ENCODE measurements at regions not wholly inside any gene's neighbourhood (a gene's known extent, or its start where the extent isn't known, plus 50 kb on each side); places are given as distances from the start of the nearest gene placed in this dataset.
"Not testable (repeated sequence)": the region's sequence is repeated elsewhere in the genome, so short reads cannot be mapped to it uniquely, and the experiment has no call there.

DNA sequence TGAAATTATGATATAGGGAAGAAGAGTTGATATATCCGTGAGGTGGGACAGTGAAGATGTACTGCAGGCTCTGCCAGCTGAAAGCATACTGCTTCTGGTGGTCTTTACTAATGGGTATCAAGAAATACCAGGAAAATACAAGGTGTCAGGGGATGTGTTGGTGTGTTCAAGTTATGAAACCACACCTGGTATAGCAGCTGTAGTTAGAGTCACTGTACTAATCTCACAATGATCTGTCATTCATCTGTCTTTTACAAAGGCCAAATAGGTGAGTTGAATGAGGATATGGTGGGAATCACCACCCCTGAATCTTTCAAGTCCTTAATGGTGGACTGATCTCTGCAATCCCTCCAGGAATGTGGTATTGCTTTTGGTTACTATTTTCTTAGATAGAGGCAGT lies 152.7 kb downstream of the NFKBIZ start:
- FAIRE-seq (no peak), DNase-seq (ENCODE audit: low read depth) (no peak)
- Histone ChIP-seq H3K36me3 (ENCODE audit: control insufficient read depth, insufficient read depth, low read length) (no peaks in the 10 kb centered on the region), H3K27me3 (ENCODE audit: control insufficient read depth, insufficient read depth, low read length) (no peaks in the 10 kb centered on the region), H3K4me3 (ENCODE audit: low read depth, low read length) (no peak overlapping the region)
- TF ChIP-seq, protein P1, sequence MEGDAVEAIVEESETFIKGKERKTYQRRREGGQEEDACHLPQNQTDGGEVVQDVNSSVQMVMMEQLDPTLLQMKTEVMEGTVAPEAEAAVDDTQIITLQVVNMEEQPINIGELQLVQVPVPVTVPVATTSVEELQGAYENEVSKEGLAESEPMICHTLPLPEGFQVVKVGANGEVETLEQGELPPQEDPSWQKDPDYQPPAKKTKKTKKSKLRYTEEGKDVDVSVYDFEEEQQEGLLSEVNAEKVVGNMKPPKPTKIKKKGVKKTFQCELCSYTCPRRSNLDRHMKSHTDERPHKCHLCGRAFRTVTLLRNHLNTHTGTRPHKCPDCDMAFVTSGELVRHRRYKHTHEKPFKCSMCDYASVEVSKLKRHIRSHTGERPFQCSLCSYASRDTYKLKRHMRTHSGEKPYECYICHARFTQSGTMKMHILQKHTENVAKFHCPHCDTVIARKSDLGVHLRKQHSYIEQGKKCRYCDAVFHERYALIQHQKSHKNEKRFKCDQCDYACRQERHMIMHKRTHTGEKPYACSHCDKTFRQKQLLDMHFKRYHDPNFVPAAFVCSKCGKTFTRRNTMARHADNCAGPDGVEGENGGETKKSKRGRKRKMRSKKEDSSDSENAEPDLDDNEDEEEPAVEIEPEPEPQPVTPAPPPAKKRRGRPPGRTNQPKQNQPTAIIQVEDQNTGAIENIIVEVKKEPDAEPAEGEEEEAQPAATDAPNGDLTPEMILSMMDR (IDR thresholded peaks at IDR 0.05; ENCODE audit: insufficient read depth, low read length, severe bottlenecking): no peak

DNA sequence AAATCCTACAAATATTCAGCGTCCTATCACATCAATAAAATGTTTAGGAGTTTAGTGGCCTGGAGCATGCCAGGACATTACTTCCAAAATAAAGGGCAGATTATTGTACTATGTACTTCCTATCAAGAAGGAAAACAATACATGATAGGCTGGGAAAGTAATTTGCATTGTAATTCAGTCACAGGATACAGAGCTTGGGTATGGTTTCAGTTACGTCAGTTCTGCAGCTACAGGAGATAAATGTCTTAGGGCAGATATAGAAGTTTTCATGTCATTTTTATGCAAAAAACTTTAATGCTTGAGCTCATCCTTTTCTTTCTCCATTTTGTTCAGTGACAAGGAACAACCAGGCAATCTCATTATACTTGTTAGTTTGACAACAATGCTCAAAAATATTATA lies 155.2 kb downstream of the NFKBIZ start:
- Histone ChIP-seq H3K27me3 (ENCODE audit: control insufficient read depth, insufficient read depth, low read length) (no peaks in the 10 kb centered on the region), H3K4me3 (ENCODE audit: low read depth, low read length) (no peak overlapping the region), H3K36me3 (ENCODE audit: control insufficient read depth, insufficient read depth, low read length) (no peaks in the 10 kb centered on the region)
- TF ChIP-seq, protein P1 (IDR thresholded peaks at IDR 0.05; ENCODE audit: insufficient read depth, low read length, severe bottlenecking): no peak
- FAIRE-seq (no peak), DNase-seq (ENCODE audit: low read depth) (no peak)

DNA sequence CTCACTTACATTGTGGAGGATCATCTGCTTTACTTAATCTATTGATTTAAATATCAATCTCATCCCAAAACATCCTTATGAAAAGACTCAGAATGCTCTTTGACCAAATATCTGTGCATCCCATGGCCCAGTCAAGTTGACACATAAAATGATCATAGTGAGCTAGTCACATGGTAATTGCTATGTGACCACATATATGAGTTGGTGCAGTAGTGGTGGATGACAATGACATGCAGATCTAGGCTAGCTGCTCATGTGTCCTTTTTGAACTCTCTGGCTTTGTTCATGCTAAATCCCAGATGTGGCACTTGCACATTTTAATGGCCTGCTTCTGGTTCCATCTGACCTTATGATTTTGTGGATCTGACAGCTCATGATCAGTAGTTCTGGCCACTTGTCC lies 156.2 kb downstream of the NFKBIZ start:
- Histone ChIP-seq H3K27me3 (ENCODE audit: control insufficient read depth, insufficient read depth, low read length) (no peaks in the 10 kb centered on the region), H3K36me3 (ENCODE audit: control insufficient read depth, insufficient read depth, low read length) (no peaks in the 10 kb centered on the region), H3K4me3 (ENCODE audit: low read depth, low read length) (no peak overlapping the region)
- FAIRE-seq (no peak), DNase-seq (ENCODE audit: low read depth) (no peak)
- TF ChIP-seq, protein P1 (IDR thresholded peaks at IDR 0.05; ENCODE audit: insufficient read depth, low read length, severe bottlenecking): no peak

DNA sequence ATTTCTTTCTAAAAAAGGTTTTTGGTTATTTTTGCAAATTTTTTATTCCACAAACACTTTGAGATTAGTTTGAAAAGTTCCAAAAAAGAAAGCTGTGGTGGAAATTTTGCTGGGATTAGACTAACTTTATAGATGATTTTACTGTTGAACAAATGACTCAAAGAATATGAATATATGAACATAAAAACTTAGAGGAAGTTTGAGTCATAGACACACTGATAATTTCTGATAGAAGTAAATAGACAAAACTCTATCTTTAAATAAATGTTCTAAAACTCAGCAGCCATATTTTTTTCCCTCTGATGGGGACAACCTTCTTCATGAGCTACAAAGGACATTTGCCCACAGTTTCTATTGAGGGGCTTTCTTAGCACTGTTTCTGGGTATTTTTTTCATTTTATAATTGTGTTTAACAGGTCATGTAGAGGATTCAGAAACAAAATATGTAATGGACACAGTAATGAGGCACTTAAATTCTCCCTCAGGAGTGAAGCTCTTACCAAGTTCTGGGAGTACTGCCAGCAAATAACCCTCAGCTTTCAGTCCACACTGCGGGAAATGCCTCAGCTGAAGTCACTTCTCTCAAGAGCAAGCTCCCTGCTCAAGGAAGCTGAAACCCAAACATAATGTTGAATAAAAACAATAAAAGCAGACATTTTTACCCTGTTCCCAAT lies 157.6 kb downstream of the NFKBIZ start:
- TF ChIP-seq, protein P1 (IDR thresholded peaks at IDR 0.05; ENCODE audit: insufficient read depth, low read length, severe bottlenecking): no peak
- peak; percentile 93 for DNase-seq (ENCODE audit: low read depth)
- Histone ChIP-seq H3K4me3 (ENCODE audit: low read depth, low read length) (no peak overlapping the region), H3K27me3 (ENCODE audit: control insufficient read depth, insufficient read depth, low read length) (no peaks in the 10 kb centered on the region), H3K36me3 (ENCODE audit: control insufficient read depth, insufficient read depth, low read length) (no peaks in the 10 kb centered on the region)
- no peak for FAIRE-seq

DNA sequence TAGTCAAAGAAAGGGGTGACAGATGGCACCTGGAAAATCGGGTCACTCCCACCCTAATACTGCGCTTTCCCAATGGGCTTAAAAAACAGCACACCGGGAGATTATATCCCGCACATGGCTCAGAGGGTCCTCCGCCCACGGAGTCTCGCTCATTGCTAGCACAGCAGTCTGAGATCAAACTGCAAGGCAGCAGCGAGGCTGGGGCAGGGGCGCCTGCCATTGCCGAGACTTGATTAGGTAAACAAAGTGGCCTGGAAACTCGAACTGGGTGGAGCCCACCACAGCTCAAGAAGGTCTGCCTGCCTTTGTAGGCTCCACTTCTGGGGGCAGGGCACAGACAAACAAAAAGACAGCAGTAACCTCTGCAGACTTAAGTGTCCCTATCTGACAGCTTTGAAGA lies 159.1 kb downstream of the NFKBIZ start:
- not testable (repeated sequence) for DNase-seq (ENCODE audit: low read depth); H3K36me3 ChIP-seq (ENCODE audit: control insufficient read depth, insufficient read depth, low read length); H3K27me3 ChIP-seq (ENCODE audit: control insufficient read depth, insufficient read depth, low read length); FAIRE-seq; H3K4me3 ChIP-seq (ENCODE audit: low read depth, low read length)

DNA sequence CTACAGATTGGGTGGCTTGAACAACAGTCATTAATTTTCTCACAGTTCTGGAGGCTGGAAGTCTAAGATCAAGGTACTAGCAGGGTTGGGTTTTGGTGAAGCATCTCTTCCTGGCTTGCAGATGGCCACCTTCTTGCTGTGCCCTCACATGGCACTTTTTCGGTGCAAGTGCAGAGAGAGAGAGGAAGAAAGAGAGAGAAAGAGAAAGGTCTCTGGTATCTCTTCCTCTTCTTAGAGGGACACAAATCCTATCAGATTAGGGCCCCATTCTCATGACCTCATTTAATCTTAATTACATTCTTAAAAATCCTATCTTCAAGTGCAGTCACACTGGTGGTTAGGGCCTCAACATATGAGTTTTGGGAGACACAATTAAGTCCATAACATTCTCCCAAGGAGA lies 167.1 kb downstream of the NFKBIZ start:
- Histone ChIP-seq H3K27me3 (ENCODE audit: control insufficient read depth, insufficient read depth, low read length) (no peaks in the 10 kb centered on the region), H3K4me3 (ENCODE audit: low read depth, low read length) (no peak overlapping the region), H3K36me3 (ENCODE audit: control insufficient read depth, insufficient read depth, low read length) (no peaks in the 10 kb centered on the region)
- TF ChIP-seq, protein P1 (IDR thresholded peaks at IDR 0.05; ENCODE audit: insufficient read depth, low read length, severe bottlenecking): no peak
- DNase-seq (ENCODE audit: low read depth) (no peak), FAIRE-seq (no peak)
